ENCODE measurements at regions not wholly inside any gene's neighbourhood (a gene's known extent, or its start where the extent isn't known, plus 50 kb on each side); places are given as distances from the start of the nearest gene placed in this dataset.

DNA sequence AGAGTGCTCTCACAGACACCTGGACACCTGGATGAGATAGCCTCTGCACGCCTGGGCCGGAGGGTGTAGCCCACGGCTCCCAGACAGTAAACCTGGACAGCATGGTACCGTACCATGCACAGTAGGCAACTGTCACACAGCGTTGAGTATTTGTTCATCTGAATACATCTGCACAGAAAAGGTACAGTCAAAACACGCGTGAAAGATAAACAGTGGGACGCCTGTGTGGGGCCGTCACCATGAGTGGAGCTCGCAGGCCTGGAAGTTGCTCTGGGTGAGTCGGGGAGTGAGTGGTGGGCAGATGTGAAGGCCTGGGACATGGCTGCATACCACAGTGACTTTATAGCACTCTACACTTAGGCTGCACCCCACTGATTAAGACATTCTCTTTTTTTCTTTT lies 280.0 kb upstream of the SHH start:
- H3K27me3 ChIP-seq (ENCODE audit: insufficient read depth, low read depth, severe bottlenecking): peaks cover 96% of the 10 kb centered on the region
- H3K9me3 ChIP-seq (ENCODE audit: severe bottlenecking): no peaks in the 10 kb centered on the region

DNA sequence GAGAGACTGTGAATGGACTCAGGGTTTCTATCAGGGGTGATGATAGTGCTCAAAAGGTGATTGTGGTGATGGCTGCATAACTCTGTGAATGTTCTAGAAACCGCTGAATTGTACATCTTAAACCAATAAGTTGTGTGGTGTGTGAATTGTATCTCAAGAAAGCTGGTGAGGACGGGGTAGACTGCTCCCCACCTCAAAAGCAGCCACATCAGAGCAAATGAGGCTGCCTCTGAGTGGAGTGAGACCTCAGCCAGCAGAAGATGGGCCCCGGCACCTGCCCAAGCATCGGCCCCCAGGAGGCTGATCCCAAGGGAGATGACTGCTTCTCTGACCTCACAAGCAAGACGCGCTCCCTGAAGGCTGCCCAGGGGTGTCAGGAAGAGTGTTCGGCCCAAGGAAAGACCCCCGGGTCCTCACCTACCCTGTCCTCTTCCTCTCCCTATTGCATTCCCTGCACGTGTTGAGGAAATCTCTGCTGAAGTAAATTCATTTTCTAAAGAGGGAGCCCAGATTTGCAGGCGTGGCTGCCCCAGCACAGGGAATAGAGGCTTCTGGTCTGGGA lies 279.3 kb upstream of the SHH start:
- no peaks in the 10 kb centered on the region for H3K36me3 ChIP-seq
- DNase-seq: no peak
- H3K27me3 ChIP-seq (ENCODE audit: insufficient read depth, low read depth, severe bottlenecking): peaks cover 94% of the 10 kb centered on the region

More for the DNA sequence above, 280.0 kb upstream of the SHH start:
- Histone ChIP-seq H3K27ac (no peak overlapping the region), H3K36me3 (no peaks in the 10 kb centered on the region), H3K4me3 (ENCODE audit: low read depth, low read length) (no peak overlapping the region)
- TF ChIP-seq, protein P1, sequence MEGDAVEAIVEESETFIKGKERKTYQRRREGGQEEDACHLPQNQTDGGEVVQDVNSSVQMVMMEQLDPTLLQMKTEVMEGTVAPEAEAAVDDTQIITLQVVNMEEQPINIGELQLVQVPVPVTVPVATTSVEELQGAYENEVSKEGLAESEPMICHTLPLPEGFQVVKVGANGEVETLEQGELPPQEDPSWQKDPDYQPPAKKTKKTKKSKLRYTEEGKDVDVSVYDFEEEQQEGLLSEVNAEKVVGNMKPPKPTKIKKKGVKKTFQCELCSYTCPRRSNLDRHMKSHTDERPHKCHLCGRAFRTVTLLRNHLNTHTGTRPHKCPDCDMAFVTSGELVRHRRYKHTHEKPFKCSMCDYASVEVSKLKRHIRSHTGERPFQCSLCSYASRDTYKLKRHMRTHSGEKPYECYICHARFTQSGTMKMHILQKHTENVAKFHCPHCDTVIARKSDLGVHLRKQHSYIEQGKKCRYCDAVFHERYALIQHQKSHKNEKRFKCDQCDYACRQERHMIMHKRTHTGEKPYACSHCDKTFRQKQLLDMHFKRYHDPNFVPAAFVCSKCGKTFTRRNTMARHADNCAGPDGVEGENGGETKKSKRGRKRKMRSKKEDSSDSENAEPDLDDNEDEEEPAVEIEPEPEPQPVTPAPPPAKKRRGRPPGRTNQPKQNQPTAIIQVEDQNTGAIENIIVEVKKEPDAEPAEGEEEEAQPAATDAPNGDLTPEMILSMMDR (IDR thresholded peaks at IDR 0.05; ENCODE audit: low read depth, low read length): no peak
- DNase-seq: no peak

DNA sequence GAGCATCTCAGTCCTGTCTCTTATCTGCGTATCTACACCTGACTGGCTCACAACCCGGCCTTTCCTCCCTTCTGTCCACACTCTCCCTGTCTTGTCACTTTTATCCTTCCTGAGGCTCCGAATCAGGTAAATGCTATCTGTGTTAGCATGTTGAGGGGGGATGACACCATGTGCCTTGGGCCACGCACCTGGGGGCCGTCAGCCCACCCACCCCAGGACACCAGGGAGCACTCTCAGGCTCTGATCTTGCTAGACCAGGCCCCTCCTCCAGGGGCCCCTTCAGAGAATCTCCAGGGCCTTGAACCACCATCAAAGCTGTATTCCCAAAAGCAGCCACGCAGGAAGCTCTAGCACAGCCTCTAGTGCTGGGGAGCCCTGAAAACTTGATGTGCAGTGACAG lies 278.7 kb upstream of the SHH start:
- DNase-seq: no peak
- Histone ChIP-seq H3K36me3 (no peaks in the 10 kb centered on the region), H3K4me3 (ENCODE audit: low read depth, low read length) (no peak overlapping the region), H3K9me3 (ENCODE audit: severe bottlenecking) (no peaks in the 10 kb centered on the region), H3K27ac (no peak overlapping the region), H3K27me3 (ENCODE audit: insufficient read depth, low read depth, severe bottlenecking) (peaks cover 94% of the 10 kb centered on the region)
- TF ChIP-seq, protein P1 (IDR thresholded peaks at IDR 0.05; ENCODE audit: low read depth, low read length): no peak

More for the DNA sequence above, 279.3 kb upstream of the SHH start:
- TF ChIP-seq, protein P1 (IDR thresholded peaks at IDR 0.05; ENCODE audit: low read depth, low read length): no peak
- no peak overlapping the region for H3K27ac ChIP-seq
- H3K9me3 ChIP-seq (ENCODE audit: severe bottlenecking): no peaks in the 10 kb centered on the region
- no peak overlapping the region for H3K4me3 ChIP-seq (ENCODE audit: low read depth, low read length)

DNA sequence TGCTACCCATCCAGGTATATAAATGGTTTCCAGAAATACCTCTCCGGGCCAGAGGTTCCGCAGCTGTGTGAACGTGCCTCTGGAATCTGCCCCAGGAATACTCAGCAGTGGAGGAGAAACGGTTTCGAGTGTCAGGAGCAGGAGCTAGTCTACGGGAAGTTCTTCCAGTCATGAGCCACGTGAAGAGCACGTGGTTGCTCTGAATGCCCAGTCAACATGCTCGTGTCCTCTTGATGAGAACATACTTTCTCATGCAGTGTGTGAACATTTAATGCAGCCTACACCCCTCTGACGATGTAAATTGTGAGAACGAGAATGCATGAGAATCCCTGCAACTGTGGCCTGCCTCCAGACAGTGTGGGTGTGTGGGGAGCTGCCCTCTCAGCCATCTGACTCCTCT lies 277.0 kb upstream of the SHH start:
- DNase-seq: no peak
- H3K36me3 ChIP-seq: no peaks in the 10 kb centered on the region
- H3K27me3 ChIP-seq (ENCODE audit: insufficient read depth, low read depth, severe bottlenecking): peaks cover 96% of the 10 kb centered on the region
- TF ChIP-seq, protein P1 (IDR thresholded peaks at IDR 0.05; ENCODE audit: low read depth, low read length): no peak
- H3K27ac ChIP-seq: no peak overlapping the region
- H3K9me3 ChIP-seq (ENCODE audit: severe bottlenecking): no peaks in the 10 kb centered on the region
- no peak overlapping the region for H3K4me3 ChIP-seq (ENCODE audit: low read depth, low read length)

DNA sequence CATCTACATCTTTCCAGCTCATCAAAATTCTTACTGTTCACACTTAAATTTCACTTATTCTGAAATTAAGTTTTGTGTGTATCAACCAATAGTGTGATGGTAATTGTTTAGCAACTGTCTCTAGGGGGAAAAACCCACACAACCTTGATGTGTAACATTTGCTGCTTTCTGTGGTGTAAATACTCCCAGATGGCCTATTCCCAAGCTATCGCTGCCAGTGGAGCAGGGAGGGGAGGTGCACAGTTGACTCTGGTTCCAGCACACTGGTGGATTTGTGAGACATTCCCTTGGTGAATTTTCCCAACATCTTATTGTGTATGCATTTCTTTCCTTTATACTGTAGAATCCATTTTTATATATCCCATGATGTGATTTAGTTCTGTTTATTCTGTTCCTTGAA lies 275.9 kb upstream of the SHH start:
- TF ChIP-seq, protein P1 (IDR thresholded peaks at IDR 0.05; ENCODE audit: low read depth, low read length): no peak
- DNase-seq: no peak
- no peak overlapping the region for H3K4me3 ChIP-seq (ENCODE audit: low read depth, low read length)
- H3K27ac ChIP-seq: no peak overlapping the region
- H3K9me3 ChIP-seq (ENCODE audit: severe bottlenecking): peaks cover 4% of the 10 kb centered on the region
- H3K36me3 ChIP-seq: no peaks in the 10 kb centered on the region
- H3K27me3 ChIP-seq (ENCODE audit: insufficient read depth, low read depth, severe bottlenecking): peaks cover 96% of the 10 kb centered on the region
